Loucy (cell line): ENCODE measurements at regions not wholly inside any gene's neighbourhood (a gene's known extent, or its start where the extent isn't known, plus 50 kb on each side); places are given as distances from the start of the nearest gene placed in this dataset.

Source experiments
- H2AFZ ChIP-seq: fragments of 200-600 bp; sonication (generic); 2 replicates; pipeline ENCODE4 v1.6.0; 2016; ENCODE audit warnings: antibody characterized with exemption, mild to moderate bottlenecking, low read length, moderate library complexity
- H3F3A ChIP-seq: fragments of 200-600 bp; 2 replicates; pipeline ENCODE4 v1.6.0; 2016; ENCODE audit warnings: antibody characterized with exemption, low read depth, mild to moderate bottlenecking
- H3K27me3 ChIP-seq: fragments of 200-600 bp; sonication (generic); 2 replicates; pipeline ENCODE4 v1.6.1; 2014; ENCODE audit warnings: low read length, mild to moderate bottlenecking; ENCODE audit not compliant: insufficient read depth, poor library complexity, severe bottlenecking
- H3K36me3 ChIP-seq: fragments of 200-600 bp; sonication (generic); 2 replicates; pipeline ENCODE4 v1.6.1; 2016; ENCODE audit warnings: low read length; ENCODE audit not compliant: insufficient read depth
- H3K4me1 ChIP-seq: fragments of 200-600 bp; sonication (generic); 2 replicates; pipeline ENCODE4 v1.5.1; 2014; ENCODE audit warnings: low read length, mild to moderate bottlenecking; ENCODE audit not compliant: insufficient read depth, poor library complexity, severe bottlenecking
- H3K4me2 ChIP-seq: fragments of 200-600 bp; sonication (generic); 2 replicates; pipeline ENCODE4 v1.6.0; 2014; ENCODE audit warnings: antibody characterized with exemption, low read length, low read depth, mild to moderate bottlenecking; ENCODE audit not compliant: poor library complexity, severe bottlenecking
- H3K4me3 ChIP-seq: fragments of 200-600 bp; sonication (generic); 2 replicates; pipeline ENCODE4 v1.5.1; 2014; ENCODE audit warnings: low read length, mild to moderate bottlenecking, mixed read lengths; ENCODE audit not compliant: poor library complexity, severe bottlenecking
- H3K79me2 ChIP-seq: fragments of 200-600 bp; sonication (generic); 2 replicates; pipeline ENCODE4 v1.6.1; 2014; ENCODE audit warnings: low read length; ENCODE audit not compliant: insufficient read depth
- H3K9ac ChIP-seq: fragments of 200-600 bp; sonication (generic); 2 replicates; pipeline ENCODE4 v1.6.0; 2014; ENCODE audit warnings: mild to moderate bottlenecking, low read depth, low read length, moderate library complexity; ENCODE audit not compliant: poor library complexity, severe bottlenecking
- H3K9me2 ChIP-seq: fragments of 200-600 bp; sonication (generic); replicated peaks from 2 replicates; pipeline ENCODE4 v1.6.1; 2016; ENCODE audit warnings: low read depth, low read length, mixed read lengths
- H3K9me3 ChIP-seq: fragments of 200-600 bp; sonication (generic); 2 replicates; pipeline ENCODE4 v1.6.1; 2014; ENCODE audit warnings: mild to moderate bottlenecking, antibody characterized with exemption, low read length, low read depth; ENCODE audit not compliant: insufficient read depth
- H4K20me1 ChIP-seq: fragments of 200-600 bp; sonication (generic); 2 replicates; pipeline ENCODE4 v1.6.0; 2014; ENCODE audit warnings: antibody characterized with exemption, low read length, mild to moderate bottlenecking; ENCODE audit not compliant: insufficient read depth, poor library complexity, severe bottlenecking
- CTCF ChIP-seq: fragments of 200-600 bp; sonication (generic); conservative IDR thresholded peaks from 2 replicates; pipeline ENCODE4 v1.5.1; 2014; ENCODE audit warnings: mild to moderate bottlenecking, antibody characterized with exemption, low read length
- EZH2phosphoT487 ChIP-seq: fragments of 200-600 bp; IDR thresholded peaks from 2 replicates; pipeline ENCODE4 v1.6.1; 2018; ENCODE audit warnings: antibody characterized with exemption, mild to moderate bottlenecking, moderate library complexity, borderline replicate concordance

GRCh38 chr15:97875025-97875512, 85.4 kb upstream of the ARRDC4 start:
- Histone ChIP-seq H3K9me3 (no peaks in the 10 kb centered on the region), H3K9ac (no peak overlapping the region), H4K20me1 (no peaks in the 10 kb centered on the region), H3K9me2 (no peaks in the 10 kb centered on the region), H3K4me3 (no peak overlapping the region), H3K36me3 (no peaks in the 10 kb centered on the region), H3K4me2 (no peak overlapping the region), H3K79me2 (no peaks in the 10 kb centered on the region), H3F3A (no peaks in the 10 kb centered on the region), H2AFZ (no peak overlapping the region), H3K4me1 (no peaks in the 10 kb centered on the region), H3K27me3 (no peaks in the 10 kb centered on the region)
- TF ChIP-seq CTCF (no peak), EZH2phosphoT487 (no peak)

DNA sequence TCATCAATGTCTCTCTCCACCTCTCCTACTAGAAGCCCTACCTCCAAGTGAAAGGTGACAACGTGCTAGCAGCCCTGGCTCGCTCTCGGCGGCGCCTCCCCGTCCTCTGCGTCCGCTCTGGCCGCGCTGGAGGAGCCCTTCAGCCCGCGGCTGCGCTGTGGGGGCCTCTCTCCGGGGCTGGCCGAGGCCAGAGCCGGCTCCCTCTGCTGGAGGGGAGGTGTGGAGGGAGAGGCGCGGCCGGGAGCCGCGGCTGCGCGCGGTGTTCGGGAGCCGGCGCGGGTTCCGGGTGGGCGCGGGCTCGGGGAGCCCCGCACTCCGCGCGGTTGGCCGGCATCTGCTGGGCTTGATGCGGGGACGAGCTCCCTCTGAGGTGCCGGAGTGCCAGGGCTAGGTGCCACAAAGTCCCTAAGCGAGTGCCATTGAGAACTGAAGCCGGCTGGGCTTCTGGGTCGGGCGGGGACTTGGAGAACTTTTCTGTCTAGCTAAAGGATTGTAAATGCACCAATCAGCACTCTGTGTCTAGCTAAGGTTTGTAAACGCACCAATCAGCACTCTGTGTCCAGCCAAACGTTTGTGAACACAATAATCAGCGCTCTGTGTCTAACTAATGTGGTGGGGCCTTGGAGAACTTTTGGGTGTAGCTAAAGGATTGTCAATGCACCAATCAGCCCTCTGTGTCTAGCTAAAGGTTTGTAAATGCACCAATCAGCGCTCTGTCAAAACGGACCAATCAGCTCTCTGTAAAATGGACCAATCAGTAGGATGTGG, 84.8 kb upstream of the ARRDC4 start:
- Histone ChIP-seq H3F3A (no peaks in the 10 kb centered on the region), H4K20me1 (no peaks in the 10 kb centered on the region), H2AFZ (no peak overlapping the region), H3K79me2 (no peaks in the 10 kb centered on the region), H3K4me2 (no peak overlapping the region), H3K9ac (no peak overlapping the region), H3K27me3 (no peaks in the 10 kb centered on the region), H3K9me2 (no peaks in the 10 kb centered on the region), H3K36me3 (no peaks in the 10 kb centered on the region), H3K4me3 (no peak overlapping the region), H3K4me1 (no peaks in the 10 kb centered on the region), H3K9me3 (no peaks in the 10 kb centered on the region)
- TF ChIP-seq CTCF, result no peak
- no peak for TF ChIP-seq EZH2phosphoT487

DNA sequence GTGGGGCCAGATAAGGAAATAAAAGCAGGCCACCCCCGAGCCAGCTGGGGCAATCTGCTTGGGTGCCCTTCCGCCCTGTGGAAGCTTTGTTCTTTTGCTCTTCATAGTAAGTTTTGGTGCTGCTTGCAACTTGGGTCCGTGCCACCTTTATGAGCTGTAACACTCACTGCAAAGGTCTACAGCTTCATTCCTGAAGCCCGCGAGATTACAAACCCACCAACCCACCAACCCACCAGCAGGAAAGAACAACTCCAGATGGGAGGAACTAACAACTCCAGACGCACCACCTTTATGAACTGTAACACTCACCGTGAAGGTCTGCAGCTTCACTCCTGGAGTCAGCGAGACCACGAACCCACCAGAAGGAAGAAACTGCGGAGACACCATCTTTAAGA, 84.2 kb upstream of the ARRDC4 start:
- Histone ChIP-seq H3K9ac (no peak overlapping the region), H4K20me1 (no peaks in the 10 kb centered on the region), H3K79me2 (no peaks in the 10 kb centered on the region), H3K4me2 (no peak overlapping the region), H3F3A (no peaks in the 10 kb centered on the region), H3K4me3 (no peak overlapping the region), H3K9me3 (no peaks in the 10 kb centered on the region), H2AFZ (no peak overlapping the region), H3K27me3 (no peaks in the 10 kb centered on the region), H3K4me1 (no peaks in the 10 kb centered on the region), H3K36me3 (no peaks in the 10 kb centered on the region), H3K9me2 (no peaks in the 10 kb centered on the region)
- TF ChIP-seq CTCF, result no peak
- no peak for TF ChIP-seq EZH2phosphoT487
